HG02852 (cell line): ENCODE measurements at regions not wholly inside any gene's neighbourhood (a gene's known extent, or its start where the extent isn't known, plus 50 kb on each side); places are given as distances from the start of the nearest gene placed in this dataset.

Experiments
- ATAC-seq: cut with Tn5 transposase; IDR thresholded peaks from one replicate; pipeline ENCODE4 v1.9.1; 2021; ENCODE audit warnings: mild to moderate bottlenecking, moderate library complexity; ENCODE audit not compliant: unreplicated experiment

DNA sequence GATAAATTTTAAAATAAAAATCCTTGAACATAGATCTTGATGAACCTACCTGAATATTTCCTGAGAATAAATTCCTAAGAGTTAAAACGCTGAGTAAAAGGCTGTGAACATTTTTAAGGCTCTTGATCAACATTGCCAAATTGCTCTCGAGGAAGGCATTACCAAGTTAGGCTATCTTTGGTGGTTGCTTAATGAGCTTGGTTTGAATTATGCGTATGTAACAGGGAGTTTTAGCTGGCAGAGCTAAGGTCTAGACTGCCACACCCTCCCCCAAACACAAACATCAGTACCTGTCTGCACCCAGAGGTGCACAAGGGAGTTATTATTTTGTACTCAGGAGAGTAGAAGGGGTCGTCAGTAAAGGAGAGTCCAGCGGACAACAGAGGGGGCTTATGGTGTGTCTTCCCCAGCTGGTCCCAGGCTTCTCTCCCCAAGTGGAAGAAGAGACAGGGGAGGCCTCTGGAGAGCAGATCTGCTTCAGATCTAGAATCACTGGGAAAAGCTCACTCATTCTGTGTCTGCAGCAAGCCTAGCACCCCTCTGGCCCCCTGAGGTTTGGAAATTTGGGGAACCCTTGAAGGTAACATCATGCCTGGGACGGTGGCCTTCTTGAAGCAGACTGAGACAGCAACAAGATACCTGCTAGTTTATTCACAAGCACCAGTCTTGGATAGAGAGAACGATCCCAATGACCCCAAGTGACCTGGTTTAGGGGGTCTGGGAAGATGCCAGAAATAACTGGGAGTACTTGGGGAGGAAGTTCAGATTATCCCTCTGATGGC, 197.2 kb upstream of the ID2 start:
- ATAC-seq, result no peak

DNA sequence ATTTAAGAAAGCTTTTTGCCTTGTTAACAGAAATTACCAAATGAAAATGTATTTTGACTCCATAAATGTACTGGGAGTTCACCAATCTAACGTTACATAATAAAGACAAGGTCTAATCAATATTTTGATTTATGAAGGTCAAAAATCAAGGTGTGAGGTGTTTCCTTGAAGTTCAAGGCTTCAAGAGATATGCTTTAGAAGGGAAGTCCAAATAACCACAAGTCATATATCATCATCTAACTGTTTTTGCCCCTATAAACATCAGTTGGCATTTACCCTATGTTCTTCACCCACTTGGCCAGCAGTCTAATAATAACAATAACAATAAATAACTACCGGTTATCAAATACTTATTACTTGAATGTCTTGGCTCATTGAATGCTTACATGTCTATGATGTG, 196.1 kb upstream of the ID2 start:
- no peak for ATAC-seq

DNA sequence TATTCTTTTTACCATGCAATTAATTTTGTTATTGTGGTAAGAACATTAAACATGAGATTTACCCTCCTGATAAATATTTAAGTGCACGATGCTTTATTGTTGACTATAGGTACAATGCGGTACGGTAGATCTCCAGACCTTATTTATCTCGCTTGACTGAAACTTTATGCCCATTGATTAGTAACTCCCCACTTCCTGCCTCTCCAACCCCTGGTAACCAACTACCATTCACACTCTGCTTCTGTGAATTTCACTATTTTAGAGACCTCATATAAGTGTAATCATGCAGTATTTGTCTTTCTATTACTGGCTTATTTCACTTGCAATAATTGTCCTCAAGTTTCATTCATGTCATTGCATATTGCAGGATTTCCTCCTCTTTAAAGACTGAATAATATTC, 195.7 kb upstream of the ID2 start:
- ATAC-seq, result no peak

DNA sequence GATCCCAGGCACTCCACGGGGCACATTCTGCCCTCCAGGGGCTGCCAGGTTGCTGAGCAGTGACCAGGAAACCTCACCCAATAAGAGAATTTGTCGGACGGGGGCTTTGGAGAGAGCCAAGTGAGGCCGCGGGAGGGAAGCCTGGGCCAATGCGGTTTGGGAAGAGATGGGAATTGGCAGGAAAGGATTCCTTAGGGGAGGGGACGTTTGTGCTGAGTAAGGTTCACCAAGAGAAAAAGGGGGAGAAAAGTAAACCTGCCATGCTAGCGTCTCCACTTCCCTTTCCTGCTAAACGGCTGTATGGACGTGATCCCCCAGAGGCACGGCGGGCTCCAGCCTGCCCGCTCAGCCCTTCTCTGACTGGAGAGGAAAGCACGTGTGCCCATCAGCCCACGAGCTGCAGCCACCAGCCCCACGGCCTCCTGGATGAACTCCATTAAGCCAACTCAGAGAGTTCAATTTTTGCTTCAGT, 194.4 kb upstream of the ID2 start:
- ATAC-seq, result peak; percentile 24

DNA sequence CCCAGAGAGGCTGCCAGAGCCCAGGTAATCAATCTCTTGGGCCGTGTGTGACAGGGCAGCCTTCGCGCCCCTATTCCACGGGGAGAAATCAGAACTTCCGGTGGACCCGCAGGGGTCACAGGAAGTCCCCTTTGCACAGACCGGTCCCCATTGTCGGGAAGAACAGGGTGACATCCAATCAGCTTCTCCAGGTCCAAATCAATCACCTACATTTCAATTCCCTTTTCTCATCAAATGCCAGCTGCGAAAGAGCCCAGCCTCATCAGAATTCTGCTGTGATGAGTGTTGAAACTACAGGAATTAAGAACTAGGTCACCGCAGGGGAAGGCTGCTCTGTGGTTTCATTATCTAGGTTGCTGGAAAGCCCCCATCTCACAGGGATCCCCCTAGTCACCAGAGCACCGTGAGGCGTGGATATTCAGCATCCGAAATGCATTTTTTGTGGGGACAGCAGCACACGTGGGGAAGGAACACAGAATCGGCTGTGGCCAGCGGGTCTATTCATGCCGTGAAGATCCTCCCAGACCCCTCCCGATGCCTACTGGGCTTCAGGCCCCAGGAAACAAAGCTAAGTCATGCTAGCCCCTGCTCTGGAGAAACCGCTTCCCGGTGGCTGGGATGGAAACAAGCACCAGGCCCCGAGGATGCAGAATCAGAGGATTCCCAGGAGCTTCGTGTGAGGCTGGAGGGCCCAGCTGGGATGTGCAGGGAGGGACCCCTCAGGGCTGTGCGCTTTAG, 193.7 kb upstream of the ID2 start:
- ATAC-seq, result peak; percentile 90

- ATAC-seq, result no peak
These were observed 192.6 kb upstream of the ID2 start for GRCh38 chr2:8489221-8489620.

GRCh38 chr2:8489751-8490150, 192.1 kb upstream of the ID2 start:
- ATAC-seq, result no peak

- no peak for ATAC-seq
These were observed 191.6 kb upstream of the ID2 start for GRCh38 chr2:8490166-8490721.

GRCh38 chr2:8491296-8492027, 190.4 kb upstream of the ID2 start:
- no peak for ATAC-seq

GRCh38 chr2:8494151-8494550, 187.7 kb upstream of the ID2 start:
- no peak for ATAC-seq

- ATAC-seq, result no peak
These were observed 187.3 kb upstream of the ID2 start for GRCh38 chr2:8494589-8494988.

GRCh38 chr2:8495189-8495989, 186.5 kb upstream of the ID2 start:
- no peak for ATAC-seq

DNA sequence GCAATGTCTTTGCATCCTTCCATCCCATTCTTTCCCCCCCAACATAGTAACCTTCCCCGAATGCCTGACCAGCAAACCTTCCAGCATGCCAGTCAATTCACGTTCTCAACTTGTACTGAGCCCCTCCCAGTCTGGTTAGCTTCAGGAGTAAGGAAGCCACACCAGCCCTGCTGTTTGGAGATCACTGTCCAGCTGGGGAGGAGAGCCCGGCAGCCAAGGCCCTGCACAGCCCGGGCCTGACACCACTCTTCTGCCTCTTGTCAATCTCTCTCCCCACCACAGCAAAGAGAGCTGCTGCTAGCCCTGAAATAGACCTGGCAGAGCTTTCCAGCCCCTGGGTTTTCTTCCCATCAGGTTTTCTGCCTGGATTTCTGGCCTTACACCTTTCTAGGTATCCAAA, 185.8 kb upstream of the ID2 start:
- ATAC-seq, result no peak

- no peak for ATAC-seq
These were observed 185.2 kb upstream of the ID2 start for GRCh38 chr2:8496617-8497016.

DNA sequence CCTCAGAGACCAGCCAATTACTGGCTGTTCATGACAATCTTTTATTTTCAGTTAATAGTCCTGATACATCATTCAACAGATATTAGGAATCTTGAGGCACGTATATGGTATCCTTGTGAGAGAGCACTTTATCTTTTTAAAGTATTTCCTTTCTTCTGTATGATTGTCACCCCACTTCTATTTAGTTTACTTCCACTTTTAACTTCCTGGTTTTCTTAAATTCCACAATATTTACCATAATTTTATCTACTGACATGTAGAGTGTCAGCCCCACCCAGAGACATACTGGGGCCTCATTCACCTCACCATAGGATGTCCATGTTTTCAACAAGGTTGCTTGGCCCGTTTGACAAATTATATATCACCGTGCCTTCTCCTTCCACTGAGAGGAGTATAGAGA, 182.9 kb upstream of the ID2 start:
- ATAC-seq, result no peak

DNA sequence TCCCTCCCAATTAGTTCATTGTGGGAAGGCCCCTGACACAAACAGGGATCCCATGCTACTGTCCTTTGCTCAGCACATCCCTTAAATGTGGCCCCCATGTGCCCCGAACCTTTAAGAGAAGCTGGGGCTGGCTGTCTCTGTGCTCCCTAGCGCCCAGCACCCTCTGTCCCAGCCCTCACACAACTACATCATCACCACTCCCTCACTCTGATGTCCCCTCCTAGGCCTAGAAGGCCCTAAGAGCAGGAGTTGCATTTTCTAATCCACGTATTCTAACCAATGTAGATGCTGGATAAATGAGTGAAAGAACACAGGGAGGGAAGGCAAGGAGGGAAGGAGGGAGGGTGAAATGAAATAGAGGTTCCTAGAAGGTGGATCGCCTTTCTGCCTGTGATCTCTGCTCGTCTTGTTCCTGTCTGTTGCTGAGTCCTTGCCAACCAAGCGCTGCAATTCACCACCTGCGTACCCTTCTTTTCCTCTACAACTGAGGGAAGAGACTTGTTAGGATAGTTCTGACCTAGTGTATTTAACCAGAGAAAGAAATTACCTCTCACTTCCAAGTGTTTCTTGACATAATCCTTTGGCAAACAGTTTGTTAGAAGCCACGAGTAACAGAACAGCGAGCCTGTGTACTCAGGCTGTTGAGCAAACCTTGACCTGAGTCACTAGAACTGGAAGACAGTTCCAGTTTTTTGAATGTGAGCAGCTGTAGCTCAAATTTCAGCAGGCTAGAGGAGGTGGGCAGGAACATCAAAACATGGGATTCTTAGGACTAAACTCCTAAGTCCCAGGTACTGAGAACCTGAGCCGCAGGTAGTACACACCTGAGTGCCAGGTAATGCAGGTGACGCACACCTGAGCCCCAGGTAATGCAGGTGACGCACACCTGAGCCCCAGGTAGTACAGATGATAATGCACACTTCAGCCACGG, 181.5 kb upstream of the ID2 start:
- no peak for ATAC-seq

GRCh38 chr2:8501061-8501720, 180.7 kb upstream of the ID2 start:
- no peak for ATAC-seq

DNA sequence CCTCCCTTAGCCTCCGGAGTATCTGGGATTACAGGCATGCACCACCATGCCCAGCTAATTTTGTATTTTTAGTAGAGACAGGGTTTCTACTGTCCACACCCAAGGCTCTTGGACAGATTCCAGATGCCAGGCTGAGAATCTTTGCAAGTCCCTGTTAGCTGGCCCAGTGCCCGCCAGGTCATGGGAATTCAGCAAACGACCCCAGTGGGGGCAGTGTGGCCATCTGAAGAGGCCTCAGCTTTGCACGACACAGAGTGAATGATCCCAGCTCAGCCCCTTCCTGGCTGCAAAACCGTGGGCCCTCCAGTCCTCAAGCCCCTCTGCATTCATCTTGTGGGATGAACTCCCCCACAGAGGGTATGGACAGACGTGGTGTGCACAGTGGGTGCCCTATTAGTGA, 179.5 kb upstream of the ID2 start:
- ATAC-seq, result no peak

GRCh38 chr2:8505311-8505920, 176.4 kb upstream of the ID2 start:
- no peak for ATAC-seq
